ENCODE measurements at regions not wholly inside any gene's neighbourhood (a gene's known extent, or its start where the extent isn't known, plus 50 kb on each side); places are given as distances from the start of the nearest gene placed in this dataset.
A peak's percentile ranks its signal among the peaks of the same experiment; 100 is the strongest.

GRCh38 chr6:77231438-77232305, 231.6 kb downstream of the HTR1B start:
- DNase-seq (ENCODE audit: low read depth in 4 of 6, low spot score in 6 of 6): no peak
- H3K27ac ChIP-seq (ENCODE audit: low read depth, low read length): no peak overlapping the region
- H3K4me3 ChIP-seq (ENCODE audit: low read depth, low read length): no peak overlapping the region
- H3K36me3 ChIP-seq (ENCODE audit: control insufficient read depth, insufficient read depth, low read length): no peaks in the 10 kb centered on the region
- H3K27me3 ChIP-seq (ENCODE audit: control insufficient read depth, insufficient read depth, low read length): no peaks in the 10 kb centered on the region
- 93% methylated on average over 1 of the region's 1 CpG for WGBS (ENCODE audit: insufficient coverage)
- H3K9me3 ChIP-seq (ENCODE audit: control insufficient read depth, insufficient read depth, low read length): no peaks in the 10 kb centered on the region
- H3K4me1 ChIP-seq (ENCODE audit: control insufficient read depth, insufficient read depth, low read length): no peaks in the 10 kb centered on the region

GRCh38 chr6:77228279-77228678, 235.0 kb downstream of the HTR1B start:
- H3K27me3 ChIP-seq (ENCODE audit: control insufficient read depth, insufficient read depth, low read length): no peaks in the 10 kb centered on the region
- no peak overlapping the region for H3K4me3 ChIP-seq (ENCODE audit: low read depth, low read length)
- H3K27ac ChIP-seq (ENCODE audit: low read depth, low read length): no peak overlapping the region
- no peak for DNase-seq (ENCODE audit: low read depth in 4 of 6, low spot score in 6 of 6)
- no peaks in the 10 kb centered on the region for H3K36me3 ChIP-seq (ENCODE audit: control insufficient read depth, insufficient read depth, low read length)
- no peaks in the 10 kb centered on the region for H3K4me1 ChIP-seq (ENCODE audit: control insufficient read depth, insufficient read depth, low read length)
- no peaks in the 10 kb centered on the region for H3K9me3 ChIP-seq (ENCODE audit: control insufficient read depth, insufficient read depth, low read length)

GRCh38 chr6:77217896-77218295, 245.4 kb downstream of the HTR1B start:
- Histone ChIP-seq H3K4me1 (ENCODE audit: control insufficient read depth, insufficient read depth, low read length) (no peaks in the 10 kb centered on the region), H3K27me3 (ENCODE audit: control insufficient read depth, insufficient read depth, low read length) (no peaks in the 10 kb centered on the region), H3K9me3 (ENCODE audit: control insufficient read depth, insufficient read depth, low read length) (no peaks in the 10 kb centered on the region), H3K27ac (ENCODE audit: low read depth, low read length) (no peak overlapping the region), H3K4me3 (ENCODE audit: low read depth, low read length) (no peak overlapping the region), H3K36me3 (ENCODE audit: control insufficient read depth, insufficient read depth, low read length) (no peaks in the 10 kb centered on the region)
- no peak for DNase-seq (ENCODE audit: low read depth in 4 of 6, low spot score in 6 of 6)

- Histone ChIP-seq H3K36me3 (ENCODE audit: control insufficient read depth, insufficient read depth, low read length) (no peaks in the 10 kb centered on the region), H3K4me3 (ENCODE audit: low read depth, low read length) (no peak overlapping the region), H3K4me1 (ENCODE audit: control insufficient read depth, insufficient read depth, low read length) (no peaks in the 10 kb centered on the region), H3K27ac (ENCODE audit: low read depth, low read length) (no peak overlapping the region), H3K9me3 (ENCODE audit: control insufficient read depth, insufficient read depth, low read length) (no peaks in the 10 kb centered on the region), H3K27me3 (ENCODE audit: control insufficient read depth, insufficient read depth, low read length) (no peaks in the 10 kb centered on the region)
- DNase-seq (ENCODE audit: low read depth in 4 of 6, low spot score in 6 of 6): no peak
Observed at GRCh38 chr6:77205936-77206335, 257.4 kb downstream of the HTR1B start.

GRCh38 chr6:77204555-77204954, 258.7 kb downstream of the HTR1B start:
- Histone ChIP-seq H3K4me3 (ENCODE audit: low read depth, low read length) (no peak overlapping the region), H3K36me3 (ENCODE audit: control insufficient read depth, insufficient read depth, low read length) (no peaks in the 10 kb centered on the region), H3K27me3 (ENCODE audit: control insufficient read depth, insufficient read depth, low read length) (no peaks in the 10 kb centered on the region), H3K4me1 (ENCODE audit: control insufficient read depth, insufficient read depth, low read length) (no peaks in the 10 kb centered on the region), H3K9me3 (ENCODE audit: control insufficient read depth, insufficient read depth, low read length) (no peaks in the 10 kb centered on the region), H3K27ac (ENCODE audit: low read depth, low read length) (no peak overlapping the region)
- no CpG with 5 or more reads among the region's 1 CpG for WGBS (ENCODE audit: insufficient coverage)
- DNase-seq (ENCODE audit: low read depth in 4 of 6, low spot score in 6 of 6): no peak

GRCh38 chr6:77183447-77183846, 279.8 kb downstream of the HTR1B start:
- 56% methylated on average over 3 of the region's 3 CpGs for WGBS (ENCODE audit: insufficient coverage)
- Histone ChIP-seq H3K36me3 (ENCODE audit: control insufficient read depth, insufficient read depth, low read length) (no peaks in the 10 kb centered on the region), H3K27me3 (ENCODE audit: control insufficient read depth, insufficient read depth, low read length) (no peaks in the 10 kb centered on the region), H3K27ac (ENCODE audit: low read depth, low read length) (no peak overlapping the region), H3K9me3 (ENCODE audit: control insufficient read depth, insufficient read depth, low read length) (peaks cover 2% of the 10 kb centered on the region), H3K4me3 (ENCODE audit: low read depth, low read length) (no peak overlapping the region), H3K4me1 (ENCODE audit: control insufficient read depth, insufficient read depth, low read length) (no peaks in the 10 kb centered on the region)
- DNase-seq (ENCODE audit: low read depth in 4 of 6, low spot score in 6 of 6): no peak

- H3K4me1 ChIP-seq (ENCODE audit: control insufficient read depth, insufficient read depth, low read length): no peaks in the 10 kb centered on the region
- WGBS (ENCODE audit: insufficient coverage): no CpG with 5 or more reads among the region's 3 CpGs
- no peaks in the 10 kb centered on the region for H3K27me3 ChIP-seq (ENCODE audit: control insufficient read depth, insufficient read depth, low read length)
Observed at GRCh38 chr6:77181749-77182148, 281.5 kb downstream of the HTR1B start.

GRCh38 chr6:77180326-77180725, 283.0 kb downstream of the HTR1B start:
- H3K27ac ChIP-seq (ENCODE audit: low read depth, low read length): no peak overlapping the region
- H3K27me3 ChIP-seq (ENCODE audit: control insufficient read depth, insufficient read depth, low read length): no peaks in the 10 kb centered on the region
- DNase-seq (ENCODE audit: low read depth in 4 of 6, low spot score in 6 of 6): peak in 1 of 6 donors; percentile 9
- H3K9me3 ChIP-seq (ENCODE audit: control insufficient read depth, insufficient read depth, low read length): peaks cover 2% of the 10 kb centered on the region
- H3K36me3 ChIP-seq (ENCODE audit: control insufficient read depth, insufficient read depth, low read length): no peaks in the 10 kb centered on the region
- no peak overlapping the region for H3K4me3 ChIP-seq (ENCODE audit: low read depth, low read length)
- H3K4me1 ChIP-seq (ENCODE audit: control insufficient read depth, insufficient read depth, low read length): no peaks in the 10 kb centered on the region
- WGBS (ENCODE audit: insufficient coverage): 56% methylated on average over 1 of the region's 3 CpGs

More at GRCh38 chr6:77181749-77182148, 281.5 kb downstream of the HTR1B start:
- no peak overlapping the region for H3K27ac ChIP-seq (ENCODE audit: low read depth, low read length)
- no peaks in the 10 kb centered on the region for H3K36me3 ChIP-seq (ENCODE audit: control insufficient read depth, insufficient read depth, low read length)
- no peak overlapping the region for H3K4me3 ChIP-seq (ENCODE audit: low read depth, low read length)
- DNase-seq (ENCODE audit: low read depth in 4 of 6, low spot score in 6 of 6): no peak
- H3K9me3 ChIP-seq (ENCODE audit: control insufficient read depth, insufficient read depth, low read length): peaks cover 2% of the 10 kb centered on the region

- Histone ChIP-seq H3K4me3 (ENCODE audit: low read depth, low read length) (no peak overlapping the region), H3K4me1 (ENCODE audit: control insufficient read depth, insufficient read depth, low read length) (no peaks in the 10 kb centered on the region), H3K27ac (ENCODE audit: low read depth, low read length) (no peak overlapping the region), H3K9me3 (ENCODE audit: control insufficient read depth, insufficient read depth, low read length) (no peaks in the 10 kb centered on the region), H3K36me3 (ENCODE audit: control insufficient read depth, insufficient read depth, low read length) (no peaks in the 10 kb centered on the region), H3K27me3 (ENCODE audit: control insufficient read depth, insufficient read depth, low read length) (no peaks in the 10 kb centered on the region)
- 91% methylated on average over 1 of the region's 2 CpGs for WGBS (ENCODE audit: insufficient coverage)
- peak in 1 of 6 donors; percentile 1 for DNase-seq (ENCODE audit: low read depth in 4 of 6, low spot score in 6 of 6)
Observed at GRCh38 chr6:77178821-77179220, 284.5 kb downstream of the HTR1B start.

- no peaks in the 10 kb centered on the region for H3K27me3 ChIP-seq (ENCODE audit: control insufficient read depth, insufficient read depth, low read length)
- H3K36me3 ChIP-seq (ENCODE audit: control insufficient read depth, insufficient read depth, low read length): no peaks in the 10 kb centered on the region
- no peaks in the 10 kb centered on the region for H3K4me1 ChIP-seq (ENCODE audit: control insufficient read depth, insufficient read depth, low read length)
- no peak overlapping the region for H3K27ac ChIP-seq (ENCODE audit: low read depth, low read length)
- H3K9me3 ChIP-seq (ENCODE audit: control insufficient read depth, insufficient read depth, low read length): no peaks in the 10 kb centered on the region
- no peak for DNase-seq (ENCODE audit: low read depth in 4 of 6, low spot score in 6 of 6)
- H3K4me3 ChIP-seq (ENCODE audit: low read depth, low read length): no peak overlapping the region
Observed at GRCh38 chr6:77177470-77177869, 285.8 kb downstream of the HTR1B start.

Data from spinal cord (tissue), 9 donors.